Raji (cell line): ENCODE measurements at regions not wholly inside any gene's neighbourhood (a gene's known extent, or its start where the extent isn't known, plus 50 kb on each side); places are given as distances from the start of the nearest gene placed in this dataset.

Source experiments
- POLR2A ChIP-seq: IDR thresholded peaks from 2 replicates; pipeline ENCODE4 v1.6.1; 2011; ENCODE audit warnings: low read depth, low read length, control low read depth; ENCODE audit not compliant: insufficient read depth

DNA sequence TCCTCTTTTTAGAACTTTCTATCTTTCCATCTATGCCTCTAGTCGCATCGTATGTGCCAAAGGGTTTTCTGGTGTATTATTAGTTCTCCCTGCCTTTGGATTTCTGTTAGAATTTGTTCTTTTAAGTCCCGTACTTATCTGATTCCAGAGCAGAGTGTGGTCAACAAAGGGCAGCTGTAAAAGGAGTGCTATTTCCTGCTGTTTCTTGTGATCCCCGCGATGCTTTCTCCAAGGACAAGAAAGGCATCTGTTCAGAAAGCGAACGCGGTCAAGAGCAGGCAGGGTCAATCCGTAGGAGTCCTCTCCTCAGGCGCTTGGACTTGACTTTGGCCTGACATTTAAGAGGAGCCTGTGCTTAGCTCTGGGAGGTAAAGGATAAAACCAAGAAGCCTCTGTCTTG, 1152.1 kb upstream of the AUTS2 start:
- no peak for TF ChIP-seq POLR2A

DNA sequence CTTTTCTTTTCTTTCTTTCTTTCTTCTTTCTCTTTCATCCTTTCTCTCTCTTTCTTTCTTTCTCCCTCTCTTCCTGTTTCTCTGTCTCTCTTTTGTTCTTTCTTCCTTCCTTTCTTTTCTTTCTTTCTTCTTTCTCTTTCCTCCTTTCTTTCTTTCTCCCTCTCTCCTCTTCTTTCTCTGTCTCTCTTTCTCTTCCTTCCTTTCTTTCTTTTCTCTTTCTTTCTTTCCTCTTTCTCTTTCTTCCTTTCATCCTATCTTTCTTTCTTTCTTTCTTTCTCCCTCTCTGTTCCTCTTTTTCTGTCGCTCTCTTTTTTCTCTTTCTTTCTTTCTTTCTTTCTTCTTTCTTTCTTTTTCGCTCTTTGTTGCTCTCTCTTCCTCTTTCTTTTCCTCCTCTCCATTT, 1149.2 kb upstream of the AUTS2 start:
- no peak for TF ChIP-seq POLR2A

DNA sequence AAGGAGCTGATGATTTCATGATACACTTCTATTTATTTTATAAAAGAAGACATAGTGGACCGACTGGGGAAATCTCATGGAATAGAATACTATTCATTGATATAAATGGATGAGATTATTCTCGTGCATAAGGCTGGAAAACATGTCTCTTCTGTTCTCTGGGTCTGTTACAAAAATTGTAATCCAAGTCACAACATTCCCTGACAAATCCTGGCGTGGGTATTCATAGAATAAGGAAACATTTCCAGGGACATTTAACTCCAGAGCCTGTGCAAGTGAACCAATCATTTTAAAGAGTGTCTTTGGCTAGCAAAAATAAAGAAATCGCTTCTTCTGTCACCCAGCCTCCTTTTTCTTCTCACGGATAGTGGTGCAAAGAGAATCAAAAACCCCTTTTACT, 1148.5 kb upstream of the AUTS2 start:
- no peak for TF ChIP-seq POLR2A

DNA sequence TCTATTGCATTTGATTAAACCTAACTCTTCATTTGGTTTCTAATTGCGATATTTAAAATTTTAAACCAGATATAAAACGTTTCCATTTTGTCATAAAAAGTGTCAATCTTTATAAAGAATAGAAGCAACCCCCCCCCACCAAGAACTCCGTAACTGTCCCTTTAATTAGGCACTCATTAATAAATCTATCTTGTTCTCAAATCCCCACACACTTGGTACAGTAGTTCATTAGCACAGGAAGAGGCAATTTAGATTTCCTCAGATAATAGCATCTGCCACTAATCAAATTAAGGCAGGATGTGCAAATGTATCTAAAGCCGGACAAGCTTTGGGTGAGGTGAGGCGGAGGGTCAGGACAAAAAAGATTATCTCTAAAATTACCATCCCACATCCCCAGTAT, 1143.3 kb upstream of the AUTS2 start:
- no peak for TF ChIP-seq POLR2A

DNA sequence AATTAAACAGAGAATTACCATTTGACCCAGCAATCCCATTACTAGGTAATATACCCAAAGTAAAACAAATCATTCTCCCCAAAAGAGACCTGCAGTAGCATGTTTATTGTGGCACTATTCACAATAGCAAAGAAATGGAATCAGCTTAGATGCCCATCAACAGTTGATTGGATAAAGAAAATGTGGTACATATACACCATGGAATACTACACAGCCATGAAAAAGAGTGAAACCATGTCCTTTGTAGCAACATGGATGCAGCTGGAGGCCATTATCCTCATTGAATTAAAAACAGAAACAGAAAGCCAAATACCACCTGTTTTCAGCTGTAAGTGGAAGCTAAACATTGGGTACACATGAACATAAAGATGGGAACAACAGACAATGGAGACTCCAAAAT, 1141.8 kb upstream of the AUTS2 start:
- no peak for TF ChIP-seq POLR2A

DNA sequence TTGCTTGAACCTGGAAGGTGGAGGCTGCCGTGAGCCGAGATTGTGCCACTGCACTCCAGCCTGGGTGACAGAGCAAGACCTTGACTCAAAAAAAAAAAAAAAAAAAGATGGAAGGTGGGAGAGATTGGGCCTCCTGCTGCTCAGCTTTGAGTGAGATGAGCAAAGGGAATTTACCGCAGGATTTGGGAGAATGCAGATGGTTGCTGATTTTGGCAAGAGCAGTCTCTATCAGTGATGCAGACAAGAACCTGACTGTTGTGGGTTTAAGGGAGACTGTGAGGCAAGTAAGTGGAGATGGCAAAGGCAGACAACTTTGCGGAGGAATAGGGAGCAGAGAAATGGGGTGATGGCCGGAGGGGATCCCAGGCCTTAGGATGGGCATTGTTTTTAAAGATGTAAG, 1140.8 kb upstream of the AUTS2 start:
- TF ChIP-seq POLR2A = no peak

DNA sequence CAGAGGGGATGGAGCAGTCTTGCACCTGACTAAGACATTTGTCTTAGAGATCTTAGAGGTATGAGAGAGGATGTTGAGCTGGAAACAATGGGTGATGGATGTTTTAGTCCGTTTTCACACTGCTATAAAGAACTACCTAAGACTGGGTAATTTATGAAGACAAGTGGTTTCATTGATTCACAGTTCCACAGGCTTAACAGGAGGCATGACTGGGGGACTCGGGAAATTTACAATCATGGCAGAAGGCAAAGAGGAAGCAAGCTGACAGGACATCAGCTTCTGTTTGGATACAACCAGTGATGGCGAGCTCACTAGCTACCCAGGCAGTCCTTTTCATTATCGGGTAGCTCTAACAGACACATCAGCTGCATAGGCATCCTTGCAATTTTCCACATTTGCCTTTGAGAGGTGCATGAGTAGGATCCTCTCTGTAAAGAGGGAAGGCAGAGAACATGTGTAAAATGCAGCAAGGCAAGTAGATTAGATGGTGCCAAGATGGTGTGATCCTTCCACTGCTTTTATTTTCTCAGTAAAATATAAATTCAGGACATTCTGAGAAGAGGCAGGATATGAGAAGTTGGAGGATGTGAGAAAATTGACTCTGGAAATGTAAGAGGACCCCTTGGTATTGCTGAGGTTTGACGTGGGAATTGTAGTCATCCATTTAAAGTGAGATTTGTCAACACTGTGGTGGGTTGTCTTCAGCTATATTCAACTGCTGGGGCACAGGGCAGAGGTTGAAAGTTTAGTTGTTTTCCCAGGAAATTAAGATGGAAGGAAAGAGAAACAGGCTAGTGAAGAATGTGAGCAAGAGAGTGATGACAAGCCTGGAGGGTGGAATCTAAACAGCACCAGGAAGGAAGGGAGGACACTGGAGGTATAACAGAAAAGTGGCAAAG, 1140.0 kb upstream of the AUTS2 start:
- TF ChIP-seq POLR2A = no peak

DNA sequence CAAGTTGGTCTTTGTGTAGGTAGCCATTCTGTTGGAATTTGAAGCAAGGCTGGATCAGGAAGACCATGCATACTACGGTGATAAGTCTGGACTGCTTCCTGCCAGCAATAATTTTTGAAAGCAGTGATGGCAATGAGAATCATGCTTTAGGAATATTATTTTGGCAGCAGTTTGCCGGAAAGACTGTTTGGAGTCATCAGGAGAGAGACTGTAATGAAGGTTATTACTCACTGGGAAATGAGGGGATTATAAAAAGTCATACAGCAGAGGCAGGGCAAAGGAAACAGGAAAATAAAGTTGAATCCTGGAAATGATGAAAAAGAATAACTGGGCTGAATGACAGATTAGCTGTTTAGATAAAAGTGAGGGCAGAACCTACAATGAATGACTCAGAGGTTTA, 1136.8 kb upstream of the AUTS2 start:
- TF ChIP-seq POLR2A = no peak

DNA sequence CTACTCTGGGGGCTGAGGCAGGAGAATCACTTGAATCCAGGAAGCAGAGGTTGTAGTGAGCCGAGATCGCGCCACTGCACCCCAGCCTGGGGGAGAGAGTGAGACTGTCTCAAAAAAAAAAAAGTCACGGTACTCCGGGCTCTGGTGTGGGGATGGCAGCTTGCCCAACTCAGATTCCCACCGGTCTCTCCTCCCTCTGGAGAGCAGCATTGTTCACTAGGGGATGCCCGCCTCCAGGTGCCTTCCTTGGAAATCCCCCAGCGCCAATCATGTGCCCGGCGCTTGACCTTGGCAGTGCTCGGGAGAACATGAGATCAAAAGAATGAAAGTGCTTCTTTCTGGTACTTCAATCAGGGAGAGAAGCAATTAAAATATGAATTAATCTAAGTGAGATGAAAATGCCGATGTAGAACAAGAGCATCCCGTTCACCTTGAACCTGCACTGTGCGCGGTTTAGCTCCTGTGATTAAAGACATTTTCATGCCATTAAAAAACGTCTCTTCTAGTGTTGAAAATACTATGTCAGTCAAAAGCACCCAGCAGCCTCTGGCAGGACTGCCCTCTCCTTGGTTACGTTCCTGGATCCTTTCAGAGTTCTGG, 1127.3 kb upstream of the AUTS2 start:
- no peak for TF ChIP-seq POLR2A

DNA sequence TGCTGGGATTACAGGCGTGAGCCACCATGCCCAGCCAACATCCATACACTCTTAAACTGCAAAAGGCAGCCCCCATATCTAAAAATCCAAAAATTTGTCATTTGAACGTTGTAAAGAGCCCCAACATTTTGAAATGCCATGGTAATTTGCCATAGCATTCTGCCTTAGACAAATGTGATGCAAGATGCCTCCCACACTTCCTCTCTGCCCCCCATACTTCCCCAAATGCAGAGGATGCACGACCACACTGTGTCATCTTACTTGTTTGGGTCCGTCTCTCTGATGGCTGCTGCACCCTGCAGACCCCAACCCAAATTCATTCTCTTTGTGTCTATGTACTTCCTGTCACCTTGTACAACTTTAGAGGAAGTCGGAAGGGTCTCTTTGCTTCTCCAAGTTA, 1125.6 kb upstream of the AUTS2 start:
- TF ChIP-seq POLR2A = no peak

DNA sequence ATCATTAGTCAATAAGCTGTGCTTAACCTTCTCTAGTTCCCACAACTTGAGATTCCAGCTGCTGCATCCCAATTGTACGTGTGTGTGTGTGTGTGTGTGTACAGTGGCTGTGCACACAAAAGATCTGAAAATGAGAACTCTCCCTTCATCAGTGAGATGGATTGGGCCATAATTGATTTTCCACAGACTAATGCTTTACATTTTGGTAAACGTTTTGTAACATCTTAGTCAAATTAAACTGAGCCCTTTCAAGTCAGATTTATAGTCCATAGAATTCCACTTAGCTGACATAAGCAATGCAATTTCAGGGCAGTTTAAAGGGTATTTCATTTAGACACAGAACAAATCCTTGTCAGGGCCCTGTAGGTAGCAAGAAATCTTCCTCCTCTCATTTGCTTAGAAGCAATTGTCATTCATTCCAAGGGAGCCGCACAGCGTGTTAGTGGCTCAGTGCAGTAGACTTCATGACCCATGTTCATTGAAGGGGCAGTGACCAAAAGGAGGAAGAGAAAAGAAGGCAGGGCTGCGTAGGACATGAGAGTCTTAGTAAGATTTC, 1123.5 kb upstream of the AUTS2 start:
- no peak for TF ChIP-seq POLR2A

DNA sequence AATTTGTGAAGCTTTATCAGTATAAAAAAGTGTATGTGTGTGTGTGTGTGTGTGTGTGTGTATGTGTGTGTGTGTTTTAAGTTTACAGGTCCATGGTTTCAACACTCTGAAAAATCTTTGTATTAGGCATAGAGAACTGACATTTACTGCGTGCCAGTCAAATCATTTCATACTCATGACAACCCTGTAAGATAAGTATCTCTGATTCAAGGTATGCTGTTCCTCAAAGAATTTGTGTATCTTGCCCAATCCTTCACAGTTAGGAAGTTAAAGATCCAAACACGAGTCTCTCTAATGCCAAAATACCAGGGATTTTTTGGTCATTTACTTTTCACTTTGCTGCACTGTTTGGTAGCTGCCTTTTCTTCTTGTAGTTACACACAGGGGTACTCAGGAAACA, 1121.3 kb upstream of the AUTS2 start:
- no peak for TF ChIP-seq POLR2A

DNA sequence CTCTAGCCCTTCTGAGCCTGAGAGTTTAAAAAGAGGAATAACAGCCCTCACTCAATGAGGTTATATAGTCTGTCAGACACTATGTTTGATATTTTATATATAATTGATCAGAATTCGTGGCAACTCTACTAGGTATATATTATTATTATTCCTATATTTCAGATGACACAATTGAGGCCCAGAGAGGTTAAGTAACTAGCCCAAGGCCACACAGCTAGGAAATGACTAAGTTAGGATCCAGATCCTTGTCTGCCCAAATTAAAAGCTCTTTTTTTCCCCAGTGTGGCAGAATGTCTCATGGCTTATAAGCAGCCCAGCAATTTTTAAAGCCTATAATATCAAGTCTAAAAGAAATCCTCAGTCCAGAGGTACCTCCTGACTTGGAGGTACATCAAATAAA, 1119.9 kb upstream of the AUTS2 start:
- no peak for TF ChIP-seq POLR2A

DNA sequence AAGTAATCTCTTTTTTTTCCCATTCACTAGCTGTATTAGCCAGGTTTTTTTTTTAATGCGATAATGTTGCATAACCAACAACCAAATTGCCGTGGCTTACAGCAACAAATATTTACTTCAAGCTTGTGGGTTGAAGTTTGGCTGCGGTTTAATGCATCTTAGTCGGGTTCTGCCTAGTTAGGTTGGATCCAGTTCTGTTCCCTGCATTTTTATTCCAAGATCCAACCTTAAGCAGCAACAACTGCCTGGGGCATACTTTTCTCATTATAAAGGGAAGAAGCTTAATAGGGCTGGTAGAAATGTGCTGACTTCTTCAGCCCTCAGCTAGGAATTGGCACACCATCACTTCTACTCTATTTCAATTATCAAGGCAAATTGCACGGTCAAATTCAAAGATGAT, 1115.5 kb upstream of the AUTS2 start:
- no peak for TF ChIP-seq POLR2A

DNA sequence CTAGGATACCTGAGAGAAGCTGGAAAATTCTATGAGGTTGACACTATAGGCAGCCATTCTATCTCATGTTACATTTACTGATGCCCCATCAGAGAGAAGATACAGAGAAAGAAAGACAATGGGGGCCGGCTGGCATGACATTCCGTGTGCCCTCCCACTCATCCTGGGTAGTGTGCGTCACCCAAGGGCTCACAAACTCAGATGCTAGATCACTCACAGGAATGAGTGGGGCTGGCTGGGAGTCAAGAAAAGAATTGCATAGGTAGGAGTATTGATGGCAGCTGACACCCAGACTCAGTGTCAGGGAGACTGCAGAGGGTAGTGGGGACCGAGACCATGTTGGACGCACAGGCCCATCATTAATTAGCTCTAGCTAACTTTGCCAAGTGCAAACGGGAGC, 1113.5 kb upstream of the AUTS2 start:
- no peak for TF ChIP-seq POLR2A

DNA sequence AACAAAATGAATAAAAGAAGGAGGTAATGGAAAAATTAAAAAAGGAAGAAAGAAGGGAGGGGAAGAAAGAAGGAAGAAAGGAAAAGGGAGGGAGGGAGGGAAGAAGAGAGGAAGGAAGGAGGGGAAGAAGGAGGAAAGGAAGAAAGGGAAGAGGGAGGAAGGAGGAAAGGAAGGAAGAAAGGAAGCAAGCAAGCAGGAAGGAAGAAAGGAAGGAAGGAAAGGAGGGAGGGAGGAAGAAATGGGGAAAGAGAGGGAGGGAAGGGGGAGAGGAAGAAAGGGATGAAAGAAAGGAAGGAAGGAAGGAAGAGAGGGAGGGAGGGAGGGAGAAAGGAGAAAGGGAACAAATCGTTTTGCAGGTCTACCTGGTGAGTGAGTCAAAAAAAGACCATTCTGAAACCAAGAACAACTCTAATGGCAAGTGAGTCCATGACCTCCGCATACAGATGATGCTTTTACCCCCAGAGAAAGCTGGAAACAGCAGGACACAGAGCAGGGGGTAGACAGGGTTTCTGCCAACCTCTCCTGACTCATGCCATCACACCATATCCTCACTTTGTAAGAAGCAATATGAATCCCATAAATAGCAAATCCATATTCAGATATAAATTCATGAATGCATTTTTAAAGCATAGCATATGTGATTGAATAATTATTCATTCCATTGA, 1112.9 kb upstream of the AUTS2 start:
- TF ChIP-seq POLR2A = no peak
